ENCODE measurements at regions not wholly inside any gene's neighbourhood (a gene's known extent, or its start where the extent isn't known, plus 50 kb on each side); places are given as distances from the start of the nearest gene placed in this dataset.

GRCh38 chrX:40152173-40152711 is 54.5 kb upstream of the BCOR start:
- no peak for ATAC-seq
- H3K4me2 ChIP-seq: peak overlapping the region; percentile 100
- ChIA-PET CTCF (interaction anchor here (1.1 to 2.4 kb wide), 4 partner anchors 10 to 115 kb away, joined by 3 to 11 read pairs (median 4); no protein-coding TSS in a partner anchor), POLR2A (interaction anchor here (0.6 to 6.2 kb wide), 8 partner anchors 11 to 422 kb away, joined by 3 to 67 read pairs (median 12); partner anchors contain the start of gene BCOR)
- no peaks in the 10 kb centered on the region for H3K9me3 ChIP-seq
- peak overlapping the region; percentile 64; the same call in 2 of the 3 replicates for H3K4me3 ChIP-seq
- FAIRE-seq: no peak
- H3K4me1 ChIP-seq: peaks cover 11% of the 10 kb centered on the region
- TF ChIP-seq HDAC2 (IDR thresholded peaks at IDR 0.05): no peak
- no peak for TF ChIP-seq PBX3 (IDR thresholded peaks at IDR 0.05)
- TF ChIP-seq, protein P1, sequence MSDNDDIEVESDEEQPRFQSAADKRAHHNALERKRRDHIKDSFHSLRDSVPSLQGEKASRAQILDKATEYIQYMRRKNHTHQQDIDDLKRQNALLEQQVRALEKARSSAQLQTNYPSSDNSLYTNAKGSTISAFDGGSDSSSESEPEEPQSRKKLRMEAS (IDR thresholded peaks at IDR 0.05): no peak
- no peak for TF ChIP-seq POLR2A (IDR thresholded peaks at IDR 0.05; ENCODE audit: low read length)
- TF ChIP-seq CHD4 (IDR thresholded peaks at IDR 0.05; ENCODE audit: borderline replicate concordance): no peak
- TF ChIP-seq RARB (CRISPR knock-in tag; IDR thresholded peaks at IDR 0.05): no peak
- no peak for TF ChIP-seq HEYL (CRISPR knock-in tag; IDR thresholded peaks at IDR 0.05)
- no peak for TF ChIP-seq CTCF (IDR thresholded peaks at IDR 0.05)
- no peak for TF ChIP-seq MYC (IDR thresholded peaks at IDR 0.05; ENCODE audit: borderline replicate concordance, low read length)
- TF ChIP-seq HES2 (IDR thresholded peaks at IDR 0.05): no peak
- TF ChIP-seq ZFP36 (IDR thresholded peaks at IDR 0.05; ENCODE audit: borderline replicate concordance, partially characterized antibody): no peak
- TF ChIP-seq JUNB (IDR thresholded peaks at IDR 0.05): no peak
- TF ChIP-seq HOXB5 (CRISPR knock-in tag; IDR thresholded peaks at IDR 0.05): no peak
- TF ChIP-seq JUN (IDR thresholded peaks at IDR 0.05): no peak
- TF ChIP-seq FOSB (CRISPR knock-in tag; IDR thresholded peaks at IDR 0.05): no peak
- TF ChIP-seq, protein P2, sequence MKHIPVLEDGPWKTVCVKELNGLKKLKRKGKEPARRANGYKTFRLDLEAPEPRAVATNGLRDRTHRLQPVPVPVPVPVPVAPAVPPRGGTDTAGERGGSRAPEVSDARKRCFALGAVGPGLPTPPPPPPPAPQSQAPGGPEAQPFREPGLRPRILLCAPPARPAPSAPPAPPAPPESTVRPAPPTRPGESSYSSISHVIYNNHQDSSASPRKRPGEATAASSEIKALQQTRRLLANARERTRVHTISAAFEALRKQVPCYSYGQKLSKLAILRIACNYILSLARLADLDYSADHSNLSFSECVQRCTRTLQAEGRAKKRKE (CRISPR knock-in tag; IDR thresholded peaks at IDR 0.05; ENCODE audit: low read depth): no peak
- no peak for TF ChIP-seq KDM5A (IDR thresholded peaks at IDR 0.05)
- TF ChIP-seq SMC3 (IDR thresholded peaks at IDR 0.05): no peak
- no peak for TF ChIP-seq EP300 (IDR thresholded peaks at IDR 0.05)
- no peak for DNase-seq (ENCODE audit: low read depth in 1 of 2, low spot score in 1 of 2)
- 94% methylated on average over 14 of the region's 42 CpGs for whole genome bisulfite sequencing (ENCODE audit: missing lambda C conversion rate)
- peak overlapping the region; percentile 98 to 99 for H3K27ac ChIP-seq

DNA sequence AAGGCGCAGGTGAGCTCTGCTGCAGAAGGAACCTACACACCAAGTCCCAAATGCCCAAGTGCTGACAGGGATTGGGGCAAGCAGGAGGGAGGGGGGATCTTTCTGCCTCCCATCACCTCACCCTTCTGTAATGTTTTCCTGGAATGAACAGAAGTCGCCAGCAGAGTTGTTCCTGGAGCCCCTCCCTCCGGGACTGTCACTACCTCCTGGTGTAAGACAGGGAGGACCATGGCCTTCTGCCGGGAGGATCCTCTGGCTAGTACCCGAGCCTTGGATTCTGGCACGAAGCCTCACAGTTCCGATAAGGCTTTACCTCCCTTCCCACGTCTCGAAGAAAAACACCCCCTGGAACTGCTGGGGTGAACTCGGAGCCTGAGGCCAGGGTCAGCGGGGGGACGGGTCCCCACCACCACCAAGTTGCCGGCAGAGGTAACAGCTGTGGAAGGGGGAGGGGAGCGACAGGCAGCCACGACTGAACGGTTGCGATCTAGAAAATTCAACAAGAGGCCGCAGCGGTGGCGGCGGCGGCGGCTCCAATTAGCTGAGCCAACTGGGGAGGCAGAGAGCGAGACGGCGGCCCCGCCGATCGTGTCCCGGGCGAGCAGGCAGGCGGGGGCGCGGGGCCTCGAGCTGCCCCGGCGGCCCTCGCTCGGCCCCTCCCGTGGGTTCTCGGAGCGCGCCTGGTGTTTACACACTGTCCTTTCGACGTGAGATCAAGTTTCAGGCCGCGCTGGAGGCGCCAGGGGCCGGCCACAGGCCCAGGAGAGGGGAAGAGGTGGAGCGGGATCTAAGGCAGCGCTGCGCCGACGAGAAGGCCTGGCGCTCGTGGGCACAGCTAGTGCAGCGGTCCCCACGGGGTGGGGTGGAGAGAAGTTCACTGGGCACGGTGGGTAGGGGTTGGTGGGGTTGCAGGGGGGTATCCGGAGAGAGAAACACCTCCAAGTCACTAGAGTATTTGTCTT is 53.7 kb upstream of the BCOR start:
- Histone ChIP-seq H3K27ac (no peak overlapping the region), H3K4me2 (no peak overlapping the region), H3K9me3 (no peaks in the 10 kb centered on the region), H3K4me1 (peaks cover 11% of the 10 kb centered on the region), H3K4me3 (no peak overlapping the region)
- ChIA-PET CTCF (interaction anchor here (2.4 kb wide), 1 partner anchor 9 kb away, joined by 11 read pairs; no protein-coding TSS in a partner anchor), POLR2A (interaction anchor here (3.5 to 6.2 kb wide), 2 partner anchors 10 to 54 kb away, joined by 14 to 67 read pairs; partner anchors contain the start of gene BCOR)
- ATAC-seq (no peak), FAIRE-seq (no peak), DNase-seq (ENCODE audit: low read depth in 1 of 2, low spot score in 1 of 2) (no peak)
- WGBS (ENCODE audit: missing lambda C conversion rate): 94% methylated on average over 48 of the region's 60 CpGs
- TF ChIP-seq GATA3 (IDR thresholded peaks at IDR 0.05; ENCODE audit: borderline replicate concordance): no peak
- TF ChIP-seq POLR2A (IDR thresholded peaks at IDR 0.05; ENCODE audit: low read length): no peak
- TF ChIP-seq KDM1A (IDR thresholded peaks at IDR 0.05; ENCODE audit: low read depth): no peak
- TF ChIP-seq HEYL (CRISPR knock-in tag; IDR thresholded peaks at IDR 0.05): no peak
- TF ChIP-seq PHF8 (IDR thresholded peaks at IDR 0.05; ENCODE audit: borderline replicate concordance, low read depth): no peak
- no peak for TF ChIP-seq JUN (IDR thresholded peaks at IDR 0.05)
- TF ChIP-seq EHMT2 (IDR thresholded peaks at IDR 0.05; ENCODE audit: low read depth): no peak
- TF ChIP-seq CTCF (IDR thresholded peaks at IDR 0.05): no peak
- no peak for TF ChIP-seq EP300 (IDR thresholded peaks at IDR 0.05)
- TF ChIP-seq RFX5 (IDR thresholded peaks at IDR 0.05): no peak
- no peak for TF ChIP-seq MYC (IDR thresholded peaks at IDR 0.05; ENCODE audit: borderline replicate concordance, low read length)
- no peak for TF ChIP-seq E2F6 (IDR thresholded peaks at IDR 0.05; ENCODE audit: borderline replicate concordance, low read depth)
- TF ChIP-seq RCOR1 (IDR thresholded peaks at IDR 0.05; ENCODE audit: low read depth, low read length): no peak
- TF ChIP-seq, protein P2 (CRISPR knock-in tag; IDR thresholded peaks at IDR 0.05; ENCODE audit: low read depth): no peak
- TF ChIP-seq HOXA7 (CRISPR knock-in tag; IDR thresholded peaks at IDR 0.05): no peak
